ENCODE measurements at regions not wholly inside any gene's neighbourhood (a gene's known extent, or its start where the extent isn't known, plus 50 kb on each side); places are given as distances from the start of the nearest gene placed in this dataset.
"Not testable (repeated sequence)": the region's sequence is repeated elsewhere in the genome, so short reads cannot be mapped to it uniquely, and the experiment has no call there.

DNA sequence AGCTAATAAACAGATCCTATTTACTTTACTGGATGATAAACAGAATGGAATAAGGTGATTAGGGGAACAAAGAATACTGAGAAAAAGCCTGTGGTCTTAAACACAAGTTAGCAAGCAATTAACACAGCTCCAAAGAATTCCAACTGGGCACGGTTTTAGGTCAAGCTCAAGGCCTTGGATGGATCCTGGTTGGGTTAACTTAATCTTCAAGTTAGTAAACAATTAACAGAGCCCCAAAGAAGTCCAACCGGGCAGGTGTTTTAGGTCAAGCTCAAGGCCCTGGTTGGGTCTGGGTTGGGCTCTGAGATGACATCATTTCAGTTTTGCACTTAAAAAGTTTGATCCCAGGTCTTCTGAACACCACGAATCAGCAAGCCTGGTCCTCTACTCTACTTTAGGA lies 1086.3 kb upstream of the TMPRSS15 start:
- TF ChIP-seq, protein P1, sequence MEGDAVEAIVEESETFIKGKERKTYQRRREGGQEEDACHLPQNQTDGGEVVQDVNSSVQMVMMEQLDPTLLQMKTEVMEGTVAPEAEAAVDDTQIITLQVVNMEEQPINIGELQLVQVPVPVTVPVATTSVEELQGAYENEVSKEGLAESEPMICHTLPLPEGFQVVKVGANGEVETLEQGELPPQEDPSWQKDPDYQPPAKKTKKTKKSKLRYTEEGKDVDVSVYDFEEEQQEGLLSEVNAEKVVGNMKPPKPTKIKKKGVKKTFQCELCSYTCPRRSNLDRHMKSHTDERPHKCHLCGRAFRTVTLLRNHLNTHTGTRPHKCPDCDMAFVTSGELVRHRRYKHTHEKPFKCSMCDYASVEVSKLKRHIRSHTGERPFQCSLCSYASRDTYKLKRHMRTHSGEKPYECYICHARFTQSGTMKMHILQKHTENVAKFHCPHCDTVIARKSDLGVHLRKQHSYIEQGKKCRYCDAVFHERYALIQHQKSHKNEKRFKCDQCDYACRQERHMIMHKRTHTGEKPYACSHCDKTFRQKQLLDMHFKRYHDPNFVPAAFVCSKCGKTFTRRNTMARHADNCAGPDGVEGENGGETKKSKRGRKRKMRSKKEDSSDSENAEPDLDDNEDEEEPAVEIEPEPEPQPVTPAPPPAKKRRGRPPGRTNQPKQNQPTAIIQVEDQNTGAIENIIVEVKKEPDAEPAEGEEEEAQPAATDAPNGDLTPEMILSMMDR (IDR thresholded peaks at IDR 0.05; ENCODE audit: borderline replicate concordance, extremely low read depth, low read length, poor library complexity, severe bottlenecking): no peak
- no peak for TF ChIP-seq EZH2 (IDR thresholded peaks at IDR 0.05; ENCODE audit: borderline replicate concordance, low read depth, low read length, severe bottlenecking)
- Histone ChIP-seq H3K4me2 (ENCODE audit: insufficient read depth, low read length) (no peak overlapping the region), H3K9ac (ENCODE audit: low read depth, low read length) (no peak overlapping the region), H2AFZ (ENCODE audit: low read depth, low read length) (no peak overlapping the region), H3K79me2 (ENCODE audit: insufficient read depth, low read length) (no peaks in the 10 kb centered on the region), H3K27ac (ENCODE audit: low read length) (no peak overlapping the region), H3K9me3 (ENCODE audit: insufficient read depth, low read length, severe bottlenecking) (no peaks in the 10 kb centered on the region), H3K27me3 (ENCODE audit: insufficient read depth, low read length, poor library complexity) (no peaks in the 10 kb centered on the region), H3K4me3 (ENCODE audit: low read depth in 1 of 2, low read length in 2 of 2) (no peak overlapping the region), H4K20me1 (ENCODE audit: insufficient read depth, low read length) (no peaks in the 10 kb centered on the region), H3K36me3 (ENCODE audit: insufficient read depth, low read length) (no peaks in the 10 kb centered on the region), H3K4me1 (ENCODE audit: insufficient read depth, low read length) (no peaks in the 10 kb centered on the region)
- DNase-seq: no peak
- no peak for ATAC-seq (ENCODE audit: insufficient read depth, low read depth)

DNA sequence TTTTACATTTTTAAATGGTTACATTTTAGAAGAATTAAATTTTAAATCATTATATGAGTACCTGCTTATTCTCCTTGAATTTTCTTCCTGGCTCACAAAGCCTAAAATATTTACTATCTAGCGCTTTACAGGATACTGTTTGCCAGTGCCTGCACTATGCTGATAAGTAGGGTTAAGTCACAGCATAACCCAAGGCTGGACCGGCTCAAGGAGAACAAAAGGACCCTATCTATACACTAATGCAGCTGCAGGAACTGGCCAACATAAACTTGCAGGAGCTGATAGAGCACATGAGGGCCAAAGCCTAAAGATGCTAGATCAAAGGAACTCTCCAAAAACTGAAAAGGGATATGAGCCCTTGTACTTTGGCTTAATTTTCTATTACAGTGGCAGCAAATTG lies 1086.9 kb upstream of the TMPRSS15 start:
- Histone ChIP-seq H3K79me2 (ENCODE audit: insufficient read depth, low read length) (no peaks in the 10 kb centered on the region), H3K4me1 (ENCODE audit: insufficient read depth, low read length) (no peaks in the 10 kb centered on the region), H3K9ac (ENCODE audit: low read depth, low read length) (no peak overlapping the region), H3K27ac (ENCODE audit: low read length) (no peak overlapping the region), H3K4me2 (ENCODE audit: insufficient read depth, low read length) (no peak overlapping the region), H3K36me3 (ENCODE audit: insufficient read depth, low read length) (no peaks in the 10 kb centered on the region), H3K9me3 (ENCODE audit: insufficient read depth, low read length, severe bottlenecking) (no peaks in the 10 kb centered on the region), H2AFZ (ENCODE audit: low read depth, low read length) (no peak overlapping the region), H4K20me1 (ENCODE audit: insufficient read depth, low read length) (no peaks in the 10 kb centered on the region), H3K4me3 (ENCODE audit: low read depth in 1 of 2, low read length in 2 of 2) (no peak overlapping the region), H3K27me3 (ENCODE audit: insufficient read depth, low read length, poor library complexity) (no peaks in the 10 kb centered on the region)
- TF ChIP-seq, protein P1 (IDR thresholded peaks at IDR 0.05; ENCODE audit: borderline replicate concordance, extremely low read depth, low read length, poor library complexity, severe bottlenecking): no peak
- no peak for TF ChIP-seq EZH2 (IDR thresholded peaks at IDR 0.05; ENCODE audit: borderline replicate concordance, low read depth, low read length, severe bottlenecking)
- ATAC-seq (ENCODE audit: insufficient read depth, low read depth): no peak
- no peak for DNase-seq

DNA sequence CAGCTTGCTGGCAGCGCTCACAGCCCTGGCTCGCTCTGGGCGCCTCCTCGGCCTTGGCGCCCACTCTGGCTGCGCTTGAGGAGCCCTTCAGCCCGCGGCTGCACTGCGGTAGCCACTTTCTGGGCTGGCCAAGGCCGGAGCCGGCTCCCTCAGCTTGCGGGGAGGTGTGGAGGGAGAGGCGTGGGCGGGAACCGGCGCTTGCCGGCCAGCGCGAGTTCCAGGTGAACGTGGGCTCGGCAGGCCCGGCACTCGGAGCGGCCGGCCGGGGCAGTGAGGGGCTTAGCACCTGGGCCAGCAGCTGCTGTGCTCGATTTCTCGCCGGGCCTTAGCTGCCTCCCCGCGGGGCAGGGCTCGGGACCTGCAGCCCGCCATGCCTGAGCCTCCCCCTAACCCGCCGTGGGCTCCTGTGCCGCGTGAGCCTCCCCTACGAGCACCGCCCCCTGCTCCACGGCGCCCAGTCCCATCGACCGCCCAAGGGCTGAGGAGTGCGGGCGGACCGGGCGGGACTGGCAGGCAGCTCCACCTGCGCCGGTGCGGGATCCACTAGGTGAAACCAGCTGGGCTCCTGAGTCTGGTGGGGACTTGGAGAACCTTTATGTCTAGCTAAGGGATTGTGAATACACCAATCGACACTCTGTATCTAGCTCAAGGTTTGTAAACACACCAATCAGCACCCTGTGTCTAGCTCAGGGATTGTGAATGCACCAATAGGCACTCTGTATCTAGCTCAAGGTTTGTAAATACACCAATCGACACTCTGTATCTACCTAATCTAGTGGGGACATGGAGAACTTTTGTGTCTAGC lies 1090.1 kb upstream of the TMPRSS15 start:
- not testable (repeated sequence) for H4K20me1 ChIP-seq (ENCODE audit: insufficient read depth, low read length); H3K79me2 ChIP-seq (ENCODE audit: insufficient read depth, low read length); H3K27ac ChIP-seq (ENCODE audit: low read length); DNase-seq; H3K9ac ChIP-seq (ENCODE audit: low read depth, low read length); ATAC-seq (ENCODE audit: insufficient read depth, low read depth); H3K4me1 ChIP-seq (ENCODE audit: insufficient read depth, low read length); H3K4me3 ChIP-seq (ENCODE audit: low read depth in 1 of 2, low read length in 2 of 2); H3K27me3 ChIP-seq (ENCODE audit: insufficient read depth, low read length, poor library complexity); H2AFZ ChIP-seq (ENCODE audit: low read depth, low read length); H3K36me3 ChIP-seq (ENCODE audit: insufficient read depth, low read length); H3K9me3 ChIP-seq (ENCODE audit: insufficient read depth, low read length, severe bottlenecking); H3K4me2 ChIP-seq (ENCODE audit: insufficient read depth, low read length)

DNA sequence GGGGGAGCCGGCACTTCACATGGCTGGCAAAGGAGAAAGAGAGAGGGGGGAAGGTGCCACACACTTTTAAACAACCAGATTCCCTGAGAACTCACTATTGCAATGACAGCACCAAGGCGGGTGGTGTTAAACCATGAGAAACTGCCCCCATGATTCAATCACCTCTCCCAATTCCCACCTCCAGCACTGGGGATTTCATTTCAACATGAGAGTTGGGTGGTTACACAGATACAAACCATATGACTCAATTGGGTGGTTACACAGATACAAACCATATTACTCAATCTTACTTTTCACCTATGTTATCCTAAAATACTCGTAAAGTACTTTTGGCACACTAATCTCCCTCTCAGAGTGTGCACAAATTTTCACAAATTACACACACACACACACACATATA lies 1097.5 kb upstream of the TMPRSS15 start:
- H4K20me1 ChIP-seq (ENCODE audit: insufficient read depth, low read length): no peaks in the 10 kb centered on the region
- H3K9me3 ChIP-seq (ENCODE audit: insufficient read depth, low read length, severe bottlenecking): peaks cover 2% of the 10 kb centered on the region
- H3K9ac ChIP-seq (ENCODE audit: low read depth, low read length): no peak overlapping the region
- ATAC-seq (ENCODE audit: insufficient read depth, low read depth) (no peak), DNase-seq (no peak)
- H2AFZ ChIP-seq (ENCODE audit: low read depth, low read length): no peak overlapping the region
- H3K4me1 ChIP-seq (ENCODE audit: insufficient read depth, low read length): no peaks in the 10 kb centered on the region
- TF ChIP-seq, protein P1 (IDR thresholded peaks at IDR 0.05; ENCODE audit: borderline replicate concordance, extremely low read depth, low read length, poor library complexity, severe bottlenecking): no peak
- TF ChIP-seq EZH2 (IDR thresholded peaks at IDR 0.05; ENCODE audit: borderline replicate concordance, low read depth, low read length, severe bottlenecking): no peak
- H3K27me3 ChIP-seq (ENCODE audit: insufficient read depth, low read length, poor library complexity): no peaks in the 10 kb centered on the region
- no peak overlapping the region for H3K27ac ChIP-seq (ENCODE audit: low read length)
- no peaks in the 10 kb centered on the region for H3K79me2 ChIP-seq (ENCODE audit: insufficient read depth, low read length)
- no peak overlapping the region for H3K4me3 ChIP-seq (ENCODE audit: low read depth in 1 of 2, low read length in 2 of 2)
- H3K36me3 ChIP-seq (ENCODE audit: insufficient read depth, low read length): no peaks in the 10 kb centered on the region
- H3K4me2 ChIP-seq (ENCODE audit: insufficient read depth, low read length): no peak overlapping the region

Measured in DND-41 (cell line).